HG02763 (cell line): ENCODE measurements at regions not wholly inside any gene's neighbourhood (a gene's known extent, or its start where the extent isn't known, plus 50 kb on each side); places are given as distances from the start of the nearest gene placed in this dataset.
"Not testable (repeated sequence)": the region's sequence is repeated elsewhere in the genome, so short reads cannot be mapped to it uniquely, and the experiment has no call there.

Experiments
- ATAC-seq: cut with Tn5 transposase; IDR thresholded peaks from one replicate; pipeline ENCODE4 v1.9.1; 2021; ENCODE audit warnings: mild to moderate bottlenecking, moderate library complexity; ENCODE audit not compliant: unreplicated experiment

GRCh38 chr2:82793711-82794435 lies 1665.2 kb downstream of the SUCLG1 start:
- ATAC-seq: no peak

- ATAC-seq: no peak
These were observed 1666.8 kb downstream of the SUCLG1 start for GRCh38 chr2:82792316-82792715.

GRCh38 chr2:82790206-82791021 lies 1668.7 kb downstream of the SUCLG1 start:
- no peak for ATAC-seq

GRCh38 chr2:82789851-82790205 lies 1669.3 kb downstream of the SUCLG1 start:
- ATAC-seq: no peak

GRCh38 chr2:82781176-82781915 lies 1677.7 kb downstream of the SUCLG1 start:
- ATAC-seq: no peak

- ATAC-seq: no peak
These were observed 1679.0 kb downstream of the SUCLG1 start for GRCh38 chr2:82780050-82780449.

- ATAC-seq: no peak
These were observed 1706.7 kb downstream of the SUCLG1 start for GRCh38 chr2:82752396-82752795.

GRCh38 chr2:82748653-82749052 lies 1710.4 kb downstream of the SUCLG1 start:
- ATAC-seq: no peak

- ATAC-seq: no peak
These were observed 1718.6 kb downstream of the SUCLG1 start for GRCh38 chr2:82740527-82740926.

GRCh38 chr2:82737965-82738364 lies 1721.1 kb downstream of the SUCLG1 start:
- ATAC-seq: not testable (repeated sequence)

- no peak for ATAC-seq
These were observed 1723.7 kb downstream of the SUCLG1 start for GRCh38 chr2:82735336-82735735.

- ATAC-seq: no peak
These were observed 1727.3 kb downstream of the SUCLG1 start for GRCh38 chr2:82731824-82732223.

GRCh38 chr2:82730811-82731210 lies 1728.3 kb downstream of the SUCLG1 start:
- ATAC-seq: no peak

GRCh38 chr2:82728090-82728489 lies 1731.0 kb downstream of the SUCLG1 start:
- ATAC-seq: no peak

GRCh38 chr2:82708681-82709080 lies 1750.4 kb downstream of the SUCLG1 start:
- no peak for ATAC-seq

- ATAC-seq: no peak
These were observed 1761.8 kb downstream of the SUCLG1 start for GRCh38 chr2:82697231-82697630.

GRCh38 chr2:82694431-82694830 lies 1764.6 kb downstream of the SUCLG1 start:
- ATAC-seq: no peak

- no peak for ATAC-seq
These were observed 1768.2 kb downstream of the SUCLG1 start for GRCh38 chr2:82690757-82691411.

GRCh38 chr2:82675186-82675585 lies 1783.9 kb downstream of the SUCLG1 start:
- ATAC-seq: no peak

GRCh38 chr2:82674652-82675051 lies 1784.4 kb downstream of the SUCLG1 start:
- no peak for ATAC-seq

- no peak for ATAC-seq
These were observed 1791.6 kb downstream of the SUCLG1 start for GRCh38 chr2:82667491-82667890.
